ENCODE measurements at regions not wholly inside any gene's neighbourhood (a gene's known extent, or its start where the extent isn't known, plus 50 kb on each side); places are given as distances from the start of the nearest gene placed in this dataset.

DNA sequence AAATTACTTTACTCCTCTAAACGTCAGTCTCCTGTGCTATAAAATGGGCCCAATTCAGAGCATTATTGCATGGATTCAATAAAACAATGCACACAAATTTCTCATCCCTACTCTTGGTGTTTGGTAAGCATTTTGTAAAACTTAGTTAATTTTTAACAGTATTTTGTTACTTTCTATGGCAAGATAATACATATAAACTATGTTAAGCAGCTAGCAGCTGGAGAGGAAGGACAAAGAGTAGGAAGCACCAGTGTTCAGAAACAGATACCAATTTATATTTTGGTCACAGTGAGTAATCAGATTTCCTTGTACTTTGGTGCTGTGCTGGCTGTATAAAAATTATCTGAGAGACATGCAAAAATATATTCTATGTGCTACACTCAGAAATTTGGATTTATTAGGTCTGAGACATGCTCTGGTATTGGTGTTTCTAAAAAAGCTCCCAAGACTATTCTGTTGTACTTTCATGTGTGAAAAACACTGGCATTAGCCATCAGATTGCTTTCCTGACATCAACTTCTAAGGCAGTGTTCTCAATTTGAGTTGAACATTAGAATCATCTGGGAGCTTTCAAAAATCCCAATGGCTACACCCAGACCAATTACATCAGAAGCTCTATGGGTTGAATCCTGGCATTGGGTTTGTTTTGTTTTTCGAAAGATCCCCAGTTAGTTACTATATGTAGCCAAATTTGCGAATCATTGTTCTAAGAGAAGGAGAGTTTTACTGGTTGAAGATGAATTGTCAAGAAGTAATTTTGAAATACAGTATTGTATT, 100.3 kb upstream of the C1orf87 start:
- Histone ChIP-seq H3K4me1 (no peaks in the 10 kb centered on the region), H3K36me3 (no peaks in the 10 kb centered on the region), H3K4me3 (no peak overlapping the region), H3K27me3 (no peaks in the 10 kb centered on the region), H3K9me3 (no peaks in the 10 kb centered on the region), H3K27ac (no peak overlapping the region)
- DNase-seq (ENCODE audit: low spot score in 2 of 2): no peak
- intact Hi-C loops (cut with DNase I; ENCODE audit: low total_unique reads): no loop called here
- TF ChIP-seq POLR2AphosphoS5 (IDR thresholded peaks at IDR 0.05) (no peak), POLR2A (IDR thresholded peaks at IDR 0.05) (no peak)
- TF ChIP-seq, protein P1, sequence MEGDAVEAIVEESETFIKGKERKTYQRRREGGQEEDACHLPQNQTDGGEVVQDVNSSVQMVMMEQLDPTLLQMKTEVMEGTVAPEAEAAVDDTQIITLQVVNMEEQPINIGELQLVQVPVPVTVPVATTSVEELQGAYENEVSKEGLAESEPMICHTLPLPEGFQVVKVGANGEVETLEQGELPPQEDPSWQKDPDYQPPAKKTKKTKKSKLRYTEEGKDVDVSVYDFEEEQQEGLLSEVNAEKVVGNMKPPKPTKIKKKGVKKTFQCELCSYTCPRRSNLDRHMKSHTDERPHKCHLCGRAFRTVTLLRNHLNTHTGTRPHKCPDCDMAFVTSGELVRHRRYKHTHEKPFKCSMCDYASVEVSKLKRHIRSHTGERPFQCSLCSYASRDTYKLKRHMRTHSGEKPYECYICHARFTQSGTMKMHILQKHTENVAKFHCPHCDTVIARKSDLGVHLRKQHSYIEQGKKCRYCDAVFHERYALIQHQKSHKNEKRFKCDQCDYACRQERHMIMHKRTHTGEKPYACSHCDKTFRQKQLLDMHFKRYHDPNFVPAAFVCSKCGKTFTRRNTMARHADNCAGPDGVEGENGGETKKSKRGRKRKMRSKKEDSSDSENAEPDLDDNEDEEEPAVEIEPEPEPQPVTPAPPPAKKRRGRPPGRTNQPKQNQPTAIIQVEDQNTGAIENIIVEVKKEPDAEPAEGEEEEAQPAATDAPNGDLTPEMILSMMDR (IDR thresholded peaks at IDR 0.05): no peak

GRCh38 chr1:60173006-60173405, 99.4 kb upstream of the C1orf87 start:
- intact Hi-C loops (cut with DNase I; ENCODE audit: low total_unique reads): no loop called here
- Histone ChIP-seq H3K27me3 (no peaks in the 10 kb centered on the region), H3K27ac (no peak overlapping the region), H3K4me1 (no peaks in the 10 kb centered on the region), H3K9me3 (no peaks in the 10 kb centered on the region), H3K36me3 (no peaks in the 10 kb centered on the region), H3K4me3 (no peak overlapping the region)
- TF ChIP-seq POLR2A (IDR thresholded peaks at IDR 0.05) (no peak), POLR2AphosphoS5 (IDR thresholded peaks at IDR 0.05) (no peak)
- TF ChIP-seq, protein P1 (IDR thresholded peaks at IDR 0.05): no peak
- DNase-seq (ENCODE audit: low spot score in 2 of 2): no peak

DNA sequence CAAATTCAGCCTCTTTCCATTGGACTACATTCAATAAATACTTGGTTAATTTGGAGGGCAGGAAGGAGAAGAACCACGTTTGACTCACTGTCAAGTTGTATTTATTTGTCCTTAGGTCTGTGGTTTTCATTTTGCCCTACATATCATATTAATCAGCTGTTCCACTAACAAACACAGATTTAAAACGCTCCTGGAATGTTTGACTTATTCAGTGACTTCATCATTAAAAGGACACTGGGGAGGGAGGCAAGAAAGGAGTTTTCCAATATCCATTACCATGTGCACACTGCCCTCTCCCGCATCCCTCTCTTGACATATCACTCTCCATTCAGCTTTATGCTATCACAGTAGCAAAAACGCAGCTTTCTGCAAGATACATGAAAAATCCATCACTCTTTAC, 98.2 kb upstream of the C1orf87 start:
- Histone ChIP-seq H3K27me3 (no peaks in the 10 kb centered on the region), H3K9me3 (no peaks in the 10 kb centered on the region), H3K4me1 (no peaks in the 10 kb centered on the region), H3K4me3 (no peak overlapping the region), H3K36me3 (no peaks in the 10 kb centered on the region), H3K27ac (no peak overlapping the region)
- TF ChIP-seq, protein P1 (IDR thresholded peaks at IDR 0.05): no peak
- TF ChIP-seq POLR2A (IDR thresholded peaks at IDR 0.05): no peak
- no peak for TF ChIP-seq POLR2AphosphoS5 (IDR thresholded peaks at IDR 0.05)
- intact Hi-C loops (cut with DNase I; ENCODE audit: low total_unique reads): no loop called here
- no peak for DNase-seq (ENCODE audit: low spot score in 2 of 2)

- no peaks in the 10 kb centered on the region for H3K4me1 ChIP-seq
- H3K27ac ChIP-seq: no peak overlapping the region
- no peaks in the 10 kb centered on the region for H3K27me3 ChIP-seq
- DNase-seq (ENCODE audit: low spot score in 2 of 2): no peak
- TF ChIP-seq POLR2A (IDR thresholded peaks at IDR 0.05): no peak
- TF ChIP-seq POLR2AphosphoS5 (IDR thresholded peaks at IDR 0.05): no peak
- TF ChIP-seq, protein P1 (IDR thresholded peaks at IDR 0.05): no peak
- H3K9me3 ChIP-seq: no peaks in the 10 kb centered on the region
- H3K36me3 ChIP-seq: no peaks in the 10 kb centered on the region
- no peak overlapping the region for H3K4me3 ChIP-seq
- intact Hi-C loops (cut with DNase I; ENCODE audit: low total_unique reads): no loop called here
Observed at GRCh38 chr1:60170709-60171108, 97.1 kb upstream of the C1orf87 start.

GRCh38 chr1:60169206-60169605, 95.6 kb upstream of the C1orf87 start:
- H3K4me1 ChIP-seq: no peaks in the 10 kb centered on the region
- TF ChIP-seq POLR2AphosphoS5 (IDR thresholded peaks at IDR 0.05) (no peak), POLR2A (IDR thresholded peaks at IDR 0.05) (no peak)
- TF ChIP-seq, protein P1 (IDR thresholded peaks at IDR 0.05): no peak
- H3K27me3 ChIP-seq: no peaks in the 10 kb centered on the region
- H3K36me3 ChIP-seq: no peaks in the 10 kb centered on the region
- no peak overlapping the region for H3K4me3 ChIP-seq
- intact Hi-C loops (cut with DNase I; ENCODE audit: low total_unique reads): no loop called here
- no peak for DNase-seq (ENCODE audit: low spot score in 2 of 2)
- no peak overlapping the region for H3K27ac ChIP-seq
- no peaks in the 10 kb centered on the region for H3K9me3 ChIP-seq

Data from breast epithelium (tissue), 4 donors.